Fibroblast of skin of right quadriceps (primary cell): ENCODE measurements at regions not wholly inside any gene's neighbourhood (a gene's known extent, or its start where the extent isn't known, plus 50 kb on each side); places are given as distances from the start of the nearest gene placed in this dataset.
A peak's percentile ranks its signal among the peaks of the same experiment; 100 is the strongest.

Experiments used
- DNase-seq: peaks from one replicate; pipeline ENCODE4 v3.0.0-alpha.2; 2013

DNA sequence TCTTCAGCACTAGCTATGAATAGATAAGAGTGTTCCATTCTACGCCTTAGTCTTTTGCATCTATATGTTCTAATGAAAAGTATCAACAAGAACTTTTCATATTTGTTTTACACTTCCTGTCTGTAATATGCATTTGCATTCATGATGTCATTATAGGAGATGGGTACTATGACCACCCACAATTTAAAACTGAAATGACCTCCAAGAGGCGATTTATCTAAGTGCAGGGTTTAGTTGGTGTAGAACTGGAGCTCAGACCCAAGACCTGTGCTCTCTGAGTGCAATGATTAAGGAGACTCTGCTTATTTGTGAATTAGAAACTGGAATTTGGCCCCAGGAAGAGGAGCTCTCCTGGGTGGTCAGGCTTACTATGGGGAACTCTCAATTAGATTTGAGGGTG lies 289.1 kb downstream of the ETS1 start:
- DNase-seq, result no peak

- no peak for DNase-seq
Observed at GRCh38 chr11:128297805-128298204, 289.6 kb downstream of the ETS1 start.

GRCh38 chr11:128297091-128297651 lies 290.2 kb downstream of the ETS1 start:
- DNase-seq, result no peak

DNA sequence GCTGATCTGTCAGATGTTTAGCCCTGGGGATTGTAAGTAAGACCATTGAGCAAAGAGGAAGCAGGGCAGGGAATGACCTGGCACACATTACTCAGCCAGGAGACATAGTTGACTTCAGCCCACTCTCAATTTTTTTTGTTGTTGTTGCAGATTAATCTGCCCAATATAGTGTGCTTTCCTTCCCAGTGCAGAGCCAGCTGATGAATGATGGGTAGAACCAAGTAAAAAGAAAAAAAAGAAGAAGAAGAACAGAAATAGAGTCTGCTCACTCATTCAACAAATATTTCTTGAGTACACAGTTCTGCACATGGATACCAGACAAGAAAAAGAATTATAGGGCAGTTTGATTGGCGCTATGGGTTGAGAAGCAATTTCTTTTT lies 292.7 kb downstream of the ETS1 start:
- DNase-seq, result peak; percentile 52

DNA sequence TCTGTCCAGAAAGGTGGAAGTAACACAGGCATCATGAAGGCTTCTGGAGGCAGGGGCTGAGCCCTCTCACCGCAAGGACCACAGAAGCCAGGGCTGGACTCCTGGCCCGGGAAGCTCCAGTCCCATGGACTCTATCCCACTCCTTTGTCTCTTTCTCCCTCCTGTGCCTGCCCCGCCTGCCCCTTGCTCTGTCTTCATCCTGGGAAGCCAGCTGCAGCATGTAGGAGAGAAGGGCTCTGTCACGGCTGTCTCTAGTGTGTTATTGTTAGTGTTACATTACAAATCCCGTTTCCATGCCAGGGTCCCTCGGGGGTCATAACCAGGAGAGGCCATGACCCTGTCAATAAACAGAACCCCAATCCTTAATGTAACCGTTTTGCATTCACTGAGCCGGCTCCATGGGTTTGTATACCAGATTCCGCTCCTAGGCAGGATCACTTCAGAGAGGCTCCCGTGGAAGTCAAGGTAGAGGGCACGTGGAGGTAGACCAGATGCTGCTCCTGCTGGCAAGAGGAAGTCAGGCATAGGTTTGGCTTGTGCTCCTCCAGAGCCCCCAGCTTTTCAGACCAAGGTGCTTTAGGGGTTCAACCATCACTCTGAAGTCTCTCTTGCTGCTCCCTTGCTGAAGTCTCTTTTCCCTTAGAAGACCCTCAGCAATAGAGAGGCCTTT lies 293.2 kb downstream of the ETS1 start:
- DNase-seq, result no peak

DNA sequence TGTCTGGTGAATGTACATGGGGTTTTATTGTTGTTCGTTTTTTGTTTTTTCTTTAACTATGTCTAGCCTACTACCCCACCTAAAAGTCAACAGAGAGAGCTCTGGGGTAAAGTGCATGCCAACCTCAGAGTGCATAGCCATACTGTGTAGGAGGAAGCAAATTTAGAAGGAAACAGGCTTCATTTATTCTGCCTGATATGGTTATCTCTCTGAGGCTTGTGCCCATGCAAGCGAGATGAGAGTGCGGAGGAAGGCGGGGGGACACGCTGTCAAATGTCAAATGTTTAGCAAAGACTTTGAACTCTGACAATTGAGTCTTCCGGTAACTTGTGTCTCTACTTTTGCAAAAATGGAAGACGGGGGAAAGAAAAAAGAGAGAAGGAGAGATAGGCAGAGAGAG lies 295.5 kb downstream of the ETS1 start:
- no peak for DNase-seq

DNA sequence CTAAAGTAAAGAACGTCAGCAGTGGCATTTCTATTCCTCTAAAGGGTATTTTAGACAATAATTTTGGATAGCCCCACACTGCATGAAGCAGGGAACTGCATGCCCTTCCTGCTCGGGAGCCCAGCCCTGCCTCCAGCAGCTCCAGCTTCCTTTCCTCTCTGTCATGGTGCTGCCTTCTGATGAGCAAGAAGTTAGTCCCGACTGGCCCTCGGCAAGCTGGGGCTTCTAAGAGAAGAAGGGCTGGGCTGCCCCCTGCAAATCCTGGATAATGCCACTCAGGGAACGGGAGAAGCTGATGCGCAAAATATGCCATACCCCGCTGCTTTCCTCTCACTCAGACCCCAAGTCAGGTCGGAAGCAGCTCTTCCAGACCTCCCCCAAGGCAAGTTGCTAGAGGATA lies 296.4 kb downstream of the ETS1 start:
- DNase-seq, result no peak

GRCh38 chr11:128290106-128290840 lies 297.1 kb downstream of the ETS1 start:
- DNase-seq, result peak; percentile 87

- DNase-seq, result no peak
Observed at GRCh38 chr11:128289048-128289447, 298.3 kb downstream of the ETS1 start.

GRCh38 chr11:128288368-128288767 lies 299.0 kb downstream of the ETS1 start:
- DNase-seq, result no peak

- DNase-seq, result no peak
Observed at GRCh38 chr11:128285321-128285720, 302.0 kb downstream of the ETS1 start.

- DNase-seq, result no peak
Observed at GRCh38 chr11:128284634-128285033, 302.7 kb downstream of the ETS1 start.

GRCh38 chr11:128283451-128283850 lies 303.9 kb downstream of the ETS1 start:
- DNase-seq, result peak; percentile 39

DNA sequence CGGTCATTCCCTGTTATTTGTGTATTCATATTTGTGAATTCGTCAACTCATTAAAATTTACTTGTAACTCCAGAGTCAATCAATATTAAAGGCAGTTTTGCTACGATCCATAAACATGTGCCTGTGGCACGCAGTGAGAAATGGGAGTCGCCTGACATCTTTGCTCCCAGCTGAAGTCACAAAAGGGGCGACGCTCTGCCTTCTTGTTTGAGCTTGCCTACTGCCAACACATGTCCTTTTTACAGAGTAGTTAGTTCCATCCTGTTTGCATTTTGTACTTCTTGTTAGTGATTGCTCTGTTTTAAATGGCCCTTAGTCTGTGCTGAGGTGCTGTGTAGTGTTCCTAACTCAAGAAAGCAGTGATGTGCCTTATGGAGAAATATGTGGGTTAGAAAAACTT lies 305.3 kb downstream of the ETS1 start:
- no peak for DNase-seq

DNA sequence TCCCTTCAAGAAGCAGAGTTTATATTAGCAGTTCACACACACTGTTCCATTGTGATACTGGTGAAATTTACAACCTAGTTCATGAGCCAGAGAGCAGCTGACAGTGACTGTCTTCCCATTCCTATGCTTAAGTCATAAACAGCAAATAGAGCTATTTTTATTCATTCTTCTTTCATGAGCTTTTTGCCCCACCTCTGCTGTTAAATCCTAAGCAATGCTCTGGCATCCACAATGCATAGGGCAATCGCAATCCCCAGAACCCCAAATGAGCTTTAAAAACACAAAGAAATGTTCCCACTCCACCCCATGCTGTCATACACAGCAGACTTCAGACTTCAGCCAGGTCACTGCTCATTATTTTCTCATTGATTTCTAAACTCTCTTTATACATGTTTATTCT lies 307.5 kb downstream of the ETS1 start:
- peak; percentile 39 for DNase-seq

DNA sequence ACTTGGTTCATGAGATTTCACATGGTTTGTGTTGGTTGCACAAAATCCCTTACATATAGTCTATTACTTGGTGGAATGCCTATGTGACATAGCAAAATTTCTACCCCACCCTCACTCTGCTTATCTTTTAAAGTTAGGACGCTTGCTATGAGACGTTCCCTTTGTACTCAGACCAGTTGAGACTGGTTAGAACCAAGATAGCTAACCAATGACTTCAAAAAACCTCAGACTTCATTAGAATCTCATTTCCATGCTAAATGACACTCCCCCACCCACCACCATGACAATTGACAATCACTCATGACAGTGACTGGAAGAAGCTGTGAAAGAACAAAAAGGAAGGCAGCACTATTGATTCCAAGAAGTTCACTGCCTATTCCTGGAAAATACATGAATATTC lies 313.6 kb downstream of the ETS1 start:
- no peak for DNase-seq

GRCh38 chr11:128271401-128271800 lies 316.0 kb downstream of the ETS1 start:
- no peak for DNase-seq

DNA sequence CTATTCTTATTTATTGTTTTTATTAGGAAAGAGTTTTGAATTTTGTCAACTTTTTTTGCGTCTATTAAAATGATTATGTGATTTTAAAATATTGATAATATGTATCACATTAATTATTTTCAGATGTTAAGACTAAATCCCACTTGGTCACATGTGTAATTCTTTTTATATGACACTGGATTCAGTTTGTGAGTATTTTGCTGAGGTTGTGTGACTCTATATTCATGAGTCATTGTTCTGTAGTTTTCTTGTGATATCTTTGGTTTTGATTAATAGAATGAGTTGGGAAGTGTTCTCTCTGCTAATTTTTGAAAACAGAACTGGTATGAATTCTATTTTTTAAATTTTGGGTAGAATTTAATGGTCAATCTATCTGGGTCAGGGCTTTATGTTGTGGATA lies 317.9 kb downstream of the ETS1 start:
- DNase-seq, result peak; percentile 21

GRCh38 chr11:128266893-128267292 lies 320.5 kb downstream of the ETS1 start:
- no peak for DNase-seq

DNA sequence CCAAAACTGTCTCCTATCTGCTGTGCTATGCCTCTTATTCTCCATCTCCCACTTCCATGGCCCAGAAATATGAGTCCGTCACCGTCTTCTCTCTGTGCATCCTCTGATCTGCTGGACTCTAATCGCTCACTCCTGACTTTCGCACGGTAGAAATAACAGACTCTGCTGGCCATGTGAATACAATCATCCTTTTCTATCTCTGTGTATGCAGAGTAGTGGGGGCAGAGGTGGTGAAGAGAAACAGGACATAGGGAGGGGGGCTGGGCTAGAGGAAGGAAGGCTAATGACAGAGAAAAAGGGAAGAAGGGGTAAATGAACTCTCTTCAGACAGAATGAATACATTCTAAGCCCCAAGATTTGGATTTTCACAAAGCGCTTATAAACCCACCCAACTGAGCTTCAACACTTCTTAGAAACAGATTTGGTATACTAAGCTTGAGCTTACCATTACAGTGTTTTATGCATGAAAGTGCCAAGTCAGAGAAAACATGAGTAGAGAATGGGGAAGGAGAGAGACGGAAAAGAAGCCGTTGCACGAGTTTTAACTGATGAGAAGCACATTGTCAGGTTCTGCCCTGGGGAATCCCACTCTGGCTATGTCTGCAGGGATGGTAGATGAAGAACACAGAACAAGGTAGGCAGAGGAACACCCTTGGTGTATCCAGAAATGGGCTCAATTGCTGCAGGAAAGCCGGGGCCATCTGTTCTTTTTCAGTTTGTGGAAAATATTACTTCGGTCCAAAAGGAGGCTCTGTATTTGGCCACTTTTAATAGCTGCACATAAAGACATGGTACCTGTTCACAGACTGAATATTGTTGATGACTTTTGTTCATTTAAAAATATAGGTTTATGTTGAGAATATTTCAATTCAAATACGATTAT lies 324.7 kb downstream of the ETS1 start:
- no peak for DNase-seq

DNA sequence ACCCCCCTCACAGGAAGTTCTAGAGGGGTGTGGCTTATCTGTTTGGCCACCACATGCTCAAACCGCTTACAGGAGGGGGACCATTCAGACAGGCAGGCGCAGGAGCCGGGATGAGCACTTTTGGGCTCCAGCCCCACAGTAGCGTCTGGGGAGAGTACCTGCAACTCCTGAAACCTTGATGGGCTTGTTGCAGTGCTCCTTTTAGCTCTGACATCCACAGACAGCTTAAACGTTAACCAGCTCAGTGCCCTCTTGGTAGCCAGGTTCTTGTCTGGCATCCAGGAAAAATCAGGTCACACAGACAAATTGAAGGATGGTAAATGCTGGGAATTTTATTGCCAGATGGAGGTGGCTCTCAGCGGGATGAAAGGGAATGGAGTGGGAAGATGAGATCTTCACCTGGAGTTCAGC lies 326.3 kb downstream of the ETS1 start:
- no peak for DNase-seq

GRCh38 chr11:128260398-128260797 lies 327.0 kb downstream of the ETS1 start:
- DNase-seq, result peak; percentile 10

DNA sequence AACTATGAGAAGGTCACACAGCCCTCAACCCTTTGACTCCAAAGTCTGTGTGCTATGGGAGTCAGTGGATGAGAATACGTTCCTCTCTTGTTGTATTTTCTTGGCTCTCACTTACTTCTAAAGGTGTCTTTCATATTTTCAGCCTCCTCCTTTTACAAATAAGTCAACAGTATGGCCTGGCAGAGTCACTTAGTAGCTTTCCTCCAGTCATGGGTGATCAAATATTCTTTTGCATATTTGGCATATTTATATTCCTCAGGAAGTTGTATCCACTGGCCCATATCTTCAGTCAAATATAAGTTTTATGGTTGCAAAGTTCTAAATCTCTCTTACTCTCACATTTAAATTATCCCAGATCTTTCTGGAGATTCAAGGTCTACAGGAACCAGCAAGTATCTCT lies 327.5 kb downstream of the ETS1 start:
- DNase-seq, result no peak
